PFSK-1 (cell line): ENCODE measurements at regions not wholly inside any gene's neighbourhood (a gene's known extent, or its start where the extent isn't known, plus 50 kb on each side); places are given as distances from the start of the nearest gene placed in this dataset.

Experiments
- POLR2AphosphoS5 ChIP-seq: IDR thresholded peaks from 2 replicates; pipeline ENCODE4 v1.6.1; 2012; ENCODE audit warnings: low read depth, mild to moderate bottlenecking, control low read depth, low read length, moderate library complexity
- REST ChIP-seq, 2 experiments: IDR thresholded peaks; 2 replicates each; pipeline versions ENCODE4 v1.6.1 to v1.8.0; 2011 to 2012; ENCODE audit warnings: low read depth in 2 of 2, low read length in 2 of 2, control low read depth in 1 of 2, inconsistent platforms in 1 of 2, mild to moderate bottlenecking in 1 of 2, moderate library complexity in 1 of 2; ENCODE audit not compliant: insufficient read depth in 1 of 2
- TAF1 ChIP-seq: IDR thresholded peaks from 2 replicates; pipeline ENCODE4 v1.6.1; 2012; ENCODE audit warnings: low read length, control low read depth, borderline replicate concordance; ENCODE audit not compliant: insufficient read depth

DNA sequence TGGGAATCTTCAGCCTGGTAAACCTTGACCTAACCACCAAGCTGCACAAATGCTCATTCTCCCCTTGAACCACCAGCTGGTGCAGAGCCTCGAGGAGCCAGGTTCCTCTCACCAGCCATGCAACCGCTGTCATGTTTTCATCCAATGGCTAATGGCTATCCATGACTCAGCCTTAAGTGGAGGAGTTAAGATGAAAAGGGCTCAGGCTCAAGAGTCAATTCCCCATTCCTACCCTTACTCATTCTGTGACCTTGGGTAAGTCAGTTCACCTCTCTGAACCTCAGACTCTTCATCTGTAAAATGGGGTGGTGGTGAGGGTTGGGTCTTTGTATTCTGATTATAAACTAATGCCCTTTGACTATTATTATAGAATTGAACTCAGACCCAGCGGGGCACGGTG is 515.6 kb downstream of the SHQ1 start:
- no peak for TF ChIP-seq REST (IDR thresholded peaks at IDR 0.05; ENCODE audit: insufficient read depth in 1 of 2, low read depth in 2 of 2, low read length in 2 of 2)
- TF ChIP-seq POLR2AphosphoS5: no peak
- TF ChIP-seq TAF1: no peak
